ENCODE measurements at regions not wholly inside any gene's neighbourhood (a gene's known extent, or its start where the extent isn't known, plus 50 kb on each side); places are given as distances from the start of the nearest gene placed in this dataset.

- ChIA-PET POLR2A (interaction anchor here (0.9 to 1.7 kb wide), 2 partner anchors 10 to 45 kb away, joined by 4 to 5 read pairs; no protein-coding TSS in a partner anchor), CTCF (interaction anchor here (0.8 kb wide), 1 partner anchor 42 kb away, joined by 4 read pairs; no protein-coding TSS in a partner anchor)
- no peaks in the 10 kb centered on the region for H3K9me3 Mint-ChIP-seq (ENCODE audit: unreplicated experiment)
- no TSS peak for BruUV-seq (replicated peaks)
- no peak for DNase-seq (ENCODE audit: unreplicated experiment)
- no peaks in the 10 kb centered on the region for H3K27me3 Mint-ChIP-seq (ENCODE audit: insufficient read depth, unreplicated experiment)
- no peak overlapping the region for H3K4me3 Mint-ChIP-seq (ENCODE audit: unreplicated experiment)
- TF ChIP-seq CTCF (IDR thresholded peaks at IDR 0.05; ENCODE audit: unreplicated experiment) = no peak
- peaks cover 31% of the 10 kb centered on the region for H3K4me1 Mint-ChIP-seq (ENCODE audit: insufficient read depth, unreplicated experiment)
- H3K27ac Mint-ChIP-seq (ENCODE audit: low read depth, unreplicated experiment) = no peak overlapping the region
- no peaks in the 10 kb centered on the region for H3K36me3 Mint-ChIP-seq (ENCODE audit: insufficient read depth, unreplicated experiment)
- intact Hi-C loops (cut with micrococcal nuclease) = no loop called here
Observed at GRCh38 chr10:57807906-57808305, 459.8 kb downstream of the IPMK start.

- BruUV-seq (replicated peaks) = no TSS peak
- intact Hi-C loops (cut with micrococcal nuclease) = no loop called here
- no peak for TF ChIP-seq CTCF (IDR thresholded peaks at IDR 0.05; ENCODE audit: unreplicated experiment)
- no peak for DNase-seq (ENCODE audit: unreplicated experiment)
- ChIA-PET POLR2A (interaction anchor here (0.6 kb wide), 1 partner anchor 9 kb away, joined by 3 read pairs; no protein-coding TSS in a partner anchor), CTCF (interaction anchor here (1.2 kb wide), 1 partner anchor 8 kb away, joined by 5 read pairs; no protein-coding TSS in a partner anchor)
- Mint-ChIP-seq H3K27ac (ENCODE audit: low read depth, unreplicated experiment) (no peak overlapping the region), H3K36me3 (ENCODE audit: insufficient read depth, unreplicated experiment) (no peaks in the 10 kb centered on the region), H3K27me3 (ENCODE audit: insufficient read depth, unreplicated experiment) (no peaks in the 10 kb centered on the region), H3K4me3 (ENCODE audit: unreplicated experiment) (no peak overlapping the region), H3K4me1 (ENCODE audit: insufficient read depth, unreplicated experiment) (peaks cover 18% of the 10 kb centered on the region), H3K9me3 (ENCODE audit: unreplicated experiment) (no peaks in the 10 kb centered on the region)
Observed at GRCh38 chr10:57806675-57807074, 461.0 kb downstream of the IPMK start.

GRCh38 chr10:57799625-57800024 is 468.1 kb downstream of the IPMK start:
- peak; percentile 51 for DNase-seq (ENCODE audit: unreplicated experiment)
- Mint-ChIP-seq H3K9me3 (ENCODE audit: unreplicated experiment) (no peaks in the 10 kb centered on the region), H3K27ac (ENCODE audit: low read depth, unreplicated experiment) (peak overlapping the region; percentile 87), H3K4me3 (ENCODE audit: unreplicated experiment) (peak overlapping the region; percentile 29), H3K36me3 (ENCODE audit: insufficient read depth, unreplicated experiment) (no peaks in the 10 kb centered on the region), H3K4me1 (ENCODE audit: insufficient read depth, unreplicated experiment) (peaks cover 18% of the 10 kb centered on the region), H3K27me3 (ENCODE audit: insufficient read depth, unreplicated experiment) (no peaks in the 10 kb centered on the region)
- POLR2A ChIA-PET = interaction anchor here (1.2 to 1.6 kb wide), 2 partner anchors 12 to 20 kb away, joined by 4 to 6 read pairs; no protein-coding TSS in a partner anchor
- intact Hi-C loops (cut with micrococcal nuclease) = no loop called here
- BruUV-seq (replicated peaks) = no TSS peak
- CTCF ChIA-PET = no interaction called here
- TF ChIP-seq CTCF (IDR thresholded peaks at IDR 0.05; ENCODE audit: unreplicated experiment) = no peak

GRCh38 chr10:57798830-57799229 is 468.9 kb downstream of the IPMK start:
- CTCF ChIA-PET = interaction anchor here (0.5 to 1.0 kb wide), 2 partner anchors 8 to 86 kb away, joined by 3 to 5 read pairs; no protein-coding TSS in a partner anchor
- no TSS peak for BruUV-seq (replicated peaks)
- intact Hi-C loops (cut with micrococcal nuclease) = no loop called here

More at GRCh38 chr10:57798830-57799229, 468.9 kb downstream of the IPMK start:
- Mint-ChIP-seq H3K27me3 (ENCODE audit: insufficient read depth, unreplicated experiment) (no peaks in the 10 kb centered on the region), H3K9me3 (ENCODE audit: unreplicated experiment) (no peaks in the 10 kb centered on the region), H3K4me3 (ENCODE audit: unreplicated experiment) (no peak overlapping the region), H3K27ac (ENCODE audit: low read depth, unreplicated experiment) (peak overlapping the region; percentile 87), H3K4me1 (ENCODE audit: insufficient read depth, unreplicated experiment) (peaks cover 18% of the 10 kb centered on the region), H3K36me3 (ENCODE audit: insufficient read depth, unreplicated experiment) (no peaks in the 10 kb centered on the region)
- TF ChIP-seq CTCF (IDR thresholded peaks at IDR 0.05; ENCODE audit: unreplicated experiment) = no peak
- DNase-seq (ENCODE audit: unreplicated experiment) = no peak
- POLR2A ChIA-PET = interaction anchor here (1.0 to 1.2 kb wide), 3 partner anchors 9 to 21 kb away, joined by 4 to 7 read pairs (median 5); no protein-coding TSS in a partner anchor

Data from MCF 10A (cell line).